ENCODE measurements at regions not wholly inside any gene's neighbourhood (a gene's known extent, or its start where the extent isn't known, plus 50 kb on each side); places are given as distances from the start of the nearest gene placed in this dataset.

DNA sequence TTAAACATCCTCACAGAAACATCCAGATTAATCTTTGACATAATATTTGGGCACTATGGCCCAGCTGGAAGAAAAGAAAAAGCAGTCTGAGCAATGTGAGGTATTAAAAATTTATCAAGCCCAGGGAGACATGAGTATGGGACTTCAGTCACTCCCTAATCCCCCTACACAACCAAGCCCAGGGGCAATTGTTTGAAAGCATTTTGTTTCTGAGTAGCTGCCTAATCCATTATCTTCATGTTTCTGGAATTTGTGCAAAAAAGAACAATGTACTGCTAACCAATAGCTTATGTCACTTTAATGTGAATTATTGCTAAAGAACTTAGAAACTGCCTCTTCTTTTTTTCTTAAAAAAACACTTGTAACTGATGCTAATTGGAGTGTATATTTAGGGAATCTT lies 360.7 kb downstream of the TEX13C start:
- TF ChIP-seq POLR2A (IDR thresholded peaks at IDR 0.05) (no peak), CTCF (IDR thresholded peaks at IDR 0.05) (no peak), POLR2AphosphoS5 (IDR thresholded peaks at IDR 0.05) (no peak)
